K562 (cell line): ENCODE measurements at regions not wholly inside any gene's neighbourhood (a gene's known extent, or its start where the extent isn't known, plus 50 kb on each side); places are given as distances from the start of the nearest gene placed in this dataset.

Experiments
- ZNF184 ChIP-seq: sonication (generic); formaldehyde crosslinking; IDR thresholded peaks from 2 replicates; pipeline ENCODE4 v1.5.0; 2020; ENCODE audit warnings: missing genetic modification reagents
- TF ChIP-seq, protein P1 (sequence below), 2 experiments: fragments of 450-650 bp in 1 of 2; sonication (generic) in 1 of 2; formaldehyde crosslinking; conservative IDR thresholded peaks; 2 replicates each; pipeline versions ENCODE4 v1.4.0 to v1.8.1; 2020 to 2022; ENCODE audit warnings: mild to moderate bottlenecking in 1 of 2, missing genetic modification reagents in 1 of 2
- TF ChIP-seq, protein P2 (sequence below): IDR thresholded peaks from 2 replicates; pipeline ENCODE4 v1.6.1; 2014; ENCODE audit warnings: antibody characterized with exemption
- TF ChIP-seq, protein P3 (sequence below), 3 experiments: IDR thresholded peaks in 2 of 3; conservative IDR thresholded peaks in 1 of 3; 2 replicates each; pipeline ENCODE4 v1.5.1; 2011 to 2012; ENCODE audit warnings: low read length in 3 of 3, mild to moderate bottlenecking in 3 of 3, control low read depth in 2 of 3, improper control_type of control experiment in 1 of 3, inconsistent platforms in 1 of 3, low read depth in 1 of 3, mixed read lengths in 1 of 3, moderate library complexity in 1 of 3; ENCODE audit not compliant: insufficient read depth in 2 of 3

- TF ChIP-seq, protein P1, sequence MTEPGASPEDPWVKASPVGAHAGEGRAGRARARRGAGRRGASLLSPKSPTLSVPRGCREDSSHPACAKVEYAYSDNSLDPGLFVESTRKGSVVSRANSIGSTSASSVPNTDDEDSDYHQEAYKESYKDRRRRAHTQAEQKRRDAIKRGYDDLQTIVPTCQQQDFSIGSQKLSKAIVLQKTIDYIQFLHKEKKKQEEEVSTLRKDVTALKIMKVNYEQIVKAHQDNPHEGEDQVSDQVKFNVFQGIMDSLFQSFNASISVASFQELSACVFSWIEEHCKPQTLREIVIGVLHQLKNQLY (CRISPR knock-in tag; conservative IDR thresholded peaks at IDR 0.05): no peak
- TF ChIP-seq, protein P2, sequence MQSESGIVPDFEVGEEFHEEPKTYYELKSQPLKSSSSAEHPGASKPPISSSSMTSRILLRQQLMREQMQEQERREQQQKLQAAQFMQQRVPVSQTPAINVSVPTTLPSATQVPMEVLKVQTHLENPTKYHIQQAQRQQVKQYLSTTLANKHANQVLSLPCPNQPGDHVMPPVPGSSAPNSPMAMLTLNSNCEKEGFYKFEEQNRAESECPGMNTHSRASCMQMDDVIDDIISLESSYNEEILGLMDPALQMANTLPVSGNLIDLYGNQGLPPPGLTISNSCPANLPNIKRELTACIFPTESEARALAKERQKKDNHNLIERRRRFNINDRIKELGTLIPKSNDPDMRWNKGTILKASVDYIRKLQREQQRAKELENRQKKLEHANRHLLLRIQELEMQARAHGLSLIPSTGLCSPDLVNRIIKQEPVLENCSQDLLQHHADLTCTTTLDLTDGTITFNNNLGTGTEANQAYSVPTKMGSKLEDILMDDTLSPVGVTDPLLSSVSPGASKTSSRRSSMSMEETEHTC: no peak
- no peak for TF ChIP-seq ZNF184 (CRISPR knock-in tag)
- TF ChIP-seq, protein P3, sequence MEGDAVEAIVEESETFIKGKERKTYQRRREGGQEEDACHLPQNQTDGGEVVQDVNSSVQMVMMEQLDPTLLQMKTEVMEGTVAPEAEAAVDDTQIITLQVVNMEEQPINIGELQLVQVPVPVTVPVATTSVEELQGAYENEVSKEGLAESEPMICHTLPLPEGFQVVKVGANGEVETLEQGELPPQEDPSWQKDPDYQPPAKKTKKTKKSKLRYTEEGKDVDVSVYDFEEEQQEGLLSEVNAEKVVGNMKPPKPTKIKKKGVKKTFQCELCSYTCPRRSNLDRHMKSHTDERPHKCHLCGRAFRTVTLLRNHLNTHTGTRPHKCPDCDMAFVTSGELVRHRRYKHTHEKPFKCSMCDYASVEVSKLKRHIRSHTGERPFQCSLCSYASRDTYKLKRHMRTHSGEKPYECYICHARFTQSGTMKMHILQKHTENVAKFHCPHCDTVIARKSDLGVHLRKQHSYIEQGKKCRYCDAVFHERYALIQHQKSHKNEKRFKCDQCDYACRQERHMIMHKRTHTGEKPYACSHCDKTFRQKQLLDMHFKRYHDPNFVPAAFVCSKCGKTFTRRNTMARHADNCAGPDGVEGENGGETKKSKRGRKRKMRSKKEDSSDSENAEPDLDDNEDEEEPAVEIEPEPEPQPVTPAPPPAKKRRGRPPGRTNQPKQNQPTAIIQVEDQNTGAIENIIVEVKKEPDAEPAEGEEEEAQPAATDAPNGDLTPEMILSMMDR (IDR thresholded peaks at IDR 0.05 in 2 of 3, conservative IDR thresholded peaks at IDR 0.05 in 1 of 3; ENCODE audit: insufficient read depth in 2 of 3, low read depth in 1 of 3, low read length in 3 of 3): no peak
These were observed 325.7 kb upstream of the ACVR2A start for GRCh38 chr2:147519178-147519577.
